Vagina (tissue), 2 donors: ENCODE measurements at regions not wholly inside any gene's neighbourhood (a gene's known extent, or its start where the extent isn't known, plus 50 kb on each side); places are given as distances from the start of the nearest gene placed in this dataset.

Experiments used
- DNase-seq, 2 donors: peaks; one replicate each; pipeline ENCODE4 v3.0.0-alpha.2; 2017; ENCODE audit errors: extremely low spot score in 2 of 2
- H3K27ac ChIP-seq: fragments of 200-600 bp; sonication (generic); one replicate; pipeline ENCODE4 v1.5.1; 2019
- H3K27me3 ChIP-seq: fragments of 200-600 bp; sonication (generic); one replicate; pipeline ENCODE4 v1.5.1; 2019
- H3K36me3 ChIP-seq, 2 donors: fragments of 200-600 bp; sonication (generic); one replicate each; pipeline ENCODE4 v1.5.1; 2017 to 2019
- H3K4me1 ChIP-seq: fragments of 200-600 bp; sonication (generic); one replicate; pipeline ENCODE4 v1.5.1; 2019
- H3K4me3 ChIP-seq, 2 donors: fragments of 200-600 bp; sonication (generic); 1 replicate in 1 of 2; 2 replicates in 1 of 2; pipeline ENCODE4 v1.5.1; 2016 to 2019
- H3K9me3 ChIP-seq: fragments of 200-600 bp; sonication (generic); one replicate; pipeline ENCODE4 v1.5.1; 2019
- CTCF ChIP-seq, 3 experiments: fragments of 450-650 bp in 2 of 3; fragments of 200-600 bp in 1 of 3; sonication (generic) in 1 of 3; IDR thresholded peaks; one replicate each; pipeline ENCODE4 v1.5.1; 2017 to 2019; ENCODE audit warnings: antibody characterized with exemption in 3 of 3, mild to moderate bottlenecking in 2 of 3, moderate library complexity in 2 of 3
- POLR2A ChIP-seq, 2 donors: fragments of 450-650 bp; IDR thresholded peaks; one replicate each; pipeline ENCODE4 v1.6.1; 2017; ENCODE audit warnings: antibody characterized with exemption in 2 of 2, mild to moderate bottlenecking in 2 of 2, moderate library complexity in 2 of 2
- POLR2AphosphoS5 ChIP-seq, 2 donors: sonication (generic); formaldehyde crosslinking; IDR thresholded peaks; one replicate each; pipeline ENCODE4 v1.9.0; 2017; ENCODE audit warnings: antibody characterized with exemption in 2 of 2, mild to moderate bottlenecking in 2 of 2, low read depth in 1 of 2; ENCODE audit not compliant: insufficient read depth in 1 of 2
- intact Hi-C: fragments of 100-400 bp; cut with DNase I; formaldehyde crosslinking; loops from one replicate; pipeline ENCODE4 v1.15.1; 2023

GRCh38 chr6:100168148-100168547, 174.1 kb upstream of the MCHR2 start:
- H3K4me1 ChIP-seq = no peaks in the 10 kb centered on the region
- H3K4me3 ChIP-seq = no peak overlapping the region
- H3K27ac ChIP-seq = no peak overlapping the region
- TF ChIP-seq POLR2AphosphoS5 (IDR thresholded peaks at IDR 0.05; ENCODE audit: insufficient read depth in 1 of 2, low read depth in 1 of 2) = no peak
- no peak for TF ChIP-seq CTCF (IDR thresholded peaks at IDR 0.05)
- no peak for TF ChIP-seq POLR2A (IDR thresholded peaks at IDR 0.05)
- intact Hi-C loops = no loop called here
- H3K27me3 ChIP-seq = no peaks in the 10 kb centered on the region
- H3K36me3 ChIP-seq = no peaks in the 10 kb centered on the region
- no peaks in the 10 kb centered on the region for H3K9me3 ChIP-seq
- DNase-seq = no peak

GRCh38 chr6:100167585-100167984, 173.6 kb upstream of the MCHR2 start:
- Histone ChIP-seq H3K4me1 (no peaks in the 10 kb centered on the region), H3K9me3 (no peaks in the 10 kb centered on the region), H3K4me3 (no peak overlapping the region), H3K27ac (no peak overlapping the region), H3K27me3 (no peaks in the 10 kb centered on the region), H3K36me3 (no peaks in the 10 kb centered on the region)
- TF ChIP-seq POLR2AphosphoS5 (IDR thresholded peaks at IDR 0.05; ENCODE audit: insufficient read depth in 1 of 2, low read depth in 1 of 2) (no peak), CTCF (IDR thresholded peaks at IDR 0.05) (no peak), POLR2A (IDR thresholded peaks at IDR 0.05) (no peak)
- no peak for DNase-seq
- intact Hi-C loops = no loop called here

GRCh38 chr6:100166956-100167355, 172.9 kb upstream of the MCHR2 start:
- H3K9me3 ChIP-seq = no peaks in the 10 kb centered on the region
- no peaks in the 10 kb centered on the region for H3K27me3 ChIP-seq
- H3K27ac ChIP-seq = no peak overlapping the region
- no peaks in the 10 kb centered on the region for H3K36me3 ChIP-seq
- intact Hi-C loops = no loop called here
- no peaks in the 10 kb centered on the region for H3K4me1 ChIP-seq
- DNase-seq = no peak
- H3K4me3 ChIP-seq = no peak overlapping the region
- TF ChIP-seq CTCF (IDR thresholded peaks at IDR 0.05) (no peak), POLR2AphosphoS5 (IDR thresholded peaks at IDR 0.05; ENCODE audit: insufficient read depth in 1 of 2, low read depth in 1 of 2) (no peak), POLR2A (IDR thresholded peaks at IDR 0.05) (no peak)

- Histone ChIP-seq H3K4me3 (no peak overlapping the region), H3K27ac (no peak overlapping the region), H3K9me3 (no peaks in the 10 kb centered on the region), H3K27me3 (no peaks in the 10 kb centered on the region), H3K4me1 (no peaks in the 10 kb centered on the region), H3K36me3 (no peaks in the 10 kb centered on the region)
- no peak for DNase-seq
- intact Hi-C loops = no loop called here
- TF ChIP-seq POLR2A (IDR thresholded peaks at IDR 0.05) (no peak), POLR2AphosphoS5 (IDR thresholded peaks at IDR 0.05; ENCODE audit: insufficient read depth in 1 of 2, low read depth in 1 of 2) (no peak), CTCF (IDR thresholded peaks at IDR 0.05) (no peak)
Measured at GRCh38 chr6:100165442-100165841, 171.4 kb upstream of the MCHR2 start.

- Histone ChIP-seq H3K27me3 (no peaks in the 10 kb centered on the region), H3K4me1 (no peaks in the 10 kb centered on the region), H3K36me3 (no peaks in the 10 kb centered on the region), H3K27ac (no peak overlapping the region), H3K4me3 (no peak overlapping the region), H3K9me3 (no peaks in the 10 kb centered on the region)
- no peak for DNase-seq
- TF ChIP-seq CTCF (IDR thresholded peaks at IDR 0.05) (no peak), POLR2AphosphoS5 (IDR thresholded peaks at IDR 0.05; ENCODE audit: insufficient read depth in 1 of 2, low read depth in 1 of 2) (no peak)
- intact Hi-C loops = no loop called here
Measured at GRCh38 chr6:100163035-100163434, 169.0 kb upstream of the MCHR2 start.
